Trophoblast cell (in vitro differentiated cells and primary cell): ENCODE measurements at regions not wholly inside any gene's neighbourhood (a gene's known extent, or its start where the extent isn't known, plus 50 kb on each side); places are given as distances from the start of the nearest gene placed in this dataset.
A peak's percentile ranks its signal among the peaks of the same experiment; 100 is the strongest.

ENCODE experiments used
- DNase-seq, 2 donors: peaks; one replicate each; pipeline ENCODE4 v3.0.0-alpha.2; 2016
- H2AFZ ChIP-seq: 2 replicates; pipeline ENCODE4 v1.6.1; 2013; ENCODE audit warnings: low read length, moderate library complexity, mild to moderate bottlenecking; ENCODE audit not compliant: insufficient read depth, poor library complexity
- H2AK5ac ChIP-seq: 2 replicates; pipeline ENCODE4 v1.6.1; 2013; ENCODE audit warnings: mild to moderate bottlenecking, low read length
- H2BK120ac ChIP-seq: 2 replicates; pipeline ENCODE4 v1.6.1; 2013; ENCODE audit warnings: low read length, mild to moderate bottlenecking, moderate library complexity; ENCODE audit not compliant: insufficient read depth, poor library complexity
- H2BK12ac ChIP-seq: 2 replicates; pipeline ENCODE4 v1.6.1; 2013; ENCODE audit warnings: mild to moderate bottlenecking, low read length, moderate library complexity
- H2BK5ac ChIP-seq: 2 replicates; pipeline ENCODE4 v1.6.1; 2013; ENCODE audit warnings: low read length, low read depth, moderate library complexity, mild to moderate bottlenecking; ENCODE audit not compliant: poor library complexity
- H3K14ac ChIP-seq: 2 replicates; pipeline ENCODE4 v1.6.1; 2013; ENCODE audit warnings: mild to moderate bottlenecking, low read length
- H3K18ac ChIP-seq: 2 replicates; pipeline ENCODE4 v1.6.1; 2013; ENCODE audit warnings: mild to moderate bottlenecking, low read length
- H3K23ac ChIP-seq: 2 replicates; pipeline ENCODE4 v1.6.1; 2013; ENCODE audit warnings: low read length
- H3K27ac ChIP-seq: 2 replicates; pipeline ENCODE4 v1.5.1; 2013; ENCODE audit warnings: low read depth, mild to moderate bottlenecking, inconsistent platforms, low read length, moderate library complexity
- H3K27me3 ChIP-seq: 2 replicates; pipeline ENCODE4 v1.6.1; 2013; ENCODE audit warnings: inconsistent platforms, mild to moderate bottlenecking, low read length, moderate library complexity; ENCODE audit not compliant: insufficient read depth
- H3K36me3 ChIP-seq, 2 experiments: 1 replicate in 1 of 2; 2 replicates in 1 of 2; pipeline ENCODE4 v1.6.1; 2013; ENCODE audit warnings: low read length in 2 of 2, mild to moderate bottlenecking in 2 of 2, moderate library complexity in 1 of 2; ENCODE audit not compliant: insufficient read depth in 2 of 2, control insufficient read depth in 1 of 2
- H3K4ac ChIP-seq: 2 replicates; pipeline ENCODE4 v1.6.1; 2013; ENCODE audit warnings: low read depth, mild to moderate bottlenecking, low read length, moderate library complexity
- H3K4me1 ChIP-seq, 2 experiments: 1 replicate in 1 of 2; 2 replicates in 1 of 2; pipeline ENCODE4 v1.6.1; 2013; ENCODE audit warnings: low read length in 2 of 2, mild to moderate bottlenecking in 2 of 2, moderate library complexity in 1 of 2; ENCODE audit not compliant: insufficient read depth in 2 of 2, control insufficient read depth in 1 of 2
- H3K4me2 ChIP-seq: 2 replicates; pipeline ENCODE4 v1.6.1; 2013; ENCODE audit warnings: inconsistent platforms, mild to moderate bottlenecking, low read length, moderate library complexity
- H3K4me3 ChIP-seq: 2 replicates; pipeline ENCODE4 v1.5.1; 2013; ENCODE audit warnings: mild to moderate bottlenecking, low read depth, low read length, inconsistent platforms
- H3K79me1 ChIP-seq: one replicate; pipeline ENCODE4 v1.6.1; 2013; ENCODE audit warnings: low read length
- H3K79me2 ChIP-seq: 2 replicates; pipeline ENCODE4 v1.6.1; 2013; ENCODE audit warnings: low read length, mild to moderate bottlenecking; ENCODE audit not compliant: control insufficient read depth, insufficient read depth, poor library complexity
- H3K9ac ChIP-seq: 2 replicates; pipeline ENCODE4 v1.6.1; 2013; ENCODE audit warnings: mild to moderate bottlenecking, low read length
- H3K9me3 ChIP-seq: 2 replicates; pipeline ENCODE4 v1.6.1; 2013; ENCODE audit warnings: low read depth, mild to moderate bottlenecking, control low read depth, inconsistent platforms, low read length; ENCODE audit not compliant: insufficient read depth
- H4K12ac ChIP-seq: 2 replicates; pipeline ENCODE4 v1.6.1; 2013; ENCODE audit warnings: low read depth, mild to moderate bottlenecking, low read length, moderate library complexity
- H4K8ac ChIP-seq: 2 replicates; pipeline ENCODE4 v1.6.1; 2013; ENCODE audit warnings: low read depth, mild to moderate bottlenecking, low read length, moderate library complexity
- H4K91ac ChIP-seq: one replicate; pipeline ENCODE4 v1.6.1; 2013; ENCODE audit warnings: low read depth, mild to moderate bottlenecking, low read length, moderate library complexity
- WGBS: extraction: QIAGEN DNeasy Blood & Tissue Kit; methylation state at CpG from one replicate; pipeline ENCODE4 v1.1.7; 2013; ENCODE audit warnings: missing lambda C conversion rate; ENCODE audit not compliant: insufficient read length, insufficient coverage; ENCODE audit errors: extremely low coverage; 5-methylcytosine and 5-hydroxymethylcytosine counted together

GRCh38 chr1:88376421-88376820 is 307.7 kb upstream of the PKN2 start:
- Histone ChIP-seq H3K27ac (no peak overlapping the region), H4K91ac (no peak overlapping the region), H2AFZ (no peak overlapping the region), H4K8ac (no peak overlapping the region), H3K14ac (no peak overlapping the region), H2BK12ac (no peak overlapping the region), H3K4ac (no peak overlapping the region), H2BK120ac (no peak overlapping the region), H3K9ac (no peak overlapping the region), H4K12ac (no peak overlapping the region), H3K4me1 (no peaks in the 10 kb centered on the region), H3K4me3 (no peak overlapping the region), H3K18ac (no peak overlapping the region), H3K23ac (no peak overlapping the region), H3K9me3 (no peaks in the 10 kb centered on the region), H3K4me2 (no peak overlapping the region), H2AK5ac (no peak overlapping the region), H3K36me3 (no peaks in the 10 kb centered on the region), H3K79me2 (no peaks in the 10 kb centered on the region), H3K27me3 (no peaks in the 10 kb centered on the region), H3K79me1 (no peaks in the 10 kb centered on the region), H2BK5ac (no peak overlapping the region)
- peak in 1 of 2 donors; percentile 4 for DNase-seq

DNA sequence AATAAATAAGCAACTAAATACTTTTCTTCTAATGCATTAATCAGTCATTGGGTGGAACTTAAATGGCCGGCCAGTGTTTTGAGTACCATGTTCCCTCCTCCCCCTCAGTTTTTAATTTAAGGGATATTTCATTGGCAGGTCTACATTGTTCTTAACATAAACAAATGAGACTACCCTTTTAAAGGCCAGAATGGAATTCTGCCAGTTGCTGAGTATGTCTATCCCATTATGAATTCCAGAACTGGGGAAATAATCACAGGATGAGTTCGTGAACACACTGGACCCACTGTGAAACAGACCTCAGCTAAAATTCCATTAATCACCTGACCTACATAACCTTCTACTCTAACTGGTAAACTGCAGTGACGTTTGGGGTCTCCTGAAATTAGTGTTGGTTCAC is 305.5 kb upstream of the PKN2 start:
- H2BK120ac ChIP-seq, result no peak overlapping the region
- H3K4me1 ChIP-seq, result no peaks in the 10 kb centered on the region
- no peak overlapping the region for H3K27ac ChIP-seq
- no peak overlapping the region for H3K4me2 ChIP-seq
- no peak overlapping the region for H3K4me3 ChIP-seq
- H3K18ac ChIP-seq, result no peak overlapping the region
- no peaks in the 10 kb centered on the region for H3K36me3 ChIP-seq
- no peak overlapping the region for H3K9ac ChIP-seq
- no peak for DNase-seq
- H3K4ac ChIP-seq, result no peak overlapping the region
- no peaks in the 10 kb centered on the region for H3K27me3 ChIP-seq
- no peaks in the 10 kb centered on the region for H3K79me2 ChIP-seq
- H2BK5ac ChIP-seq, result no peak overlapping the region
- no peak overlapping the region for H4K8ac ChIP-seq
- no peaks in the 10 kb centered on the region for H3K79me1 ChIP-seq
- no peak overlapping the region for H4K12ac ChIP-seq
- H3K14ac ChIP-seq, result no peak overlapping the region
- WGBS, result no CpG with 5 or more reads among the region's 3 CpGs
- H3K23ac ChIP-seq, result no peak overlapping the region
- no peak overlapping the region for H2AFZ ChIP-seq
- no peaks in the 10 kb centered on the region for H3K9me3 ChIP-seq
- H4K91ac ChIP-seq, result no peak overlapping the region
- no peak overlapping the region for H2BK12ac ChIP-seq
- no peak overlapping the region for H2AK5ac ChIP-seq

DNA sequence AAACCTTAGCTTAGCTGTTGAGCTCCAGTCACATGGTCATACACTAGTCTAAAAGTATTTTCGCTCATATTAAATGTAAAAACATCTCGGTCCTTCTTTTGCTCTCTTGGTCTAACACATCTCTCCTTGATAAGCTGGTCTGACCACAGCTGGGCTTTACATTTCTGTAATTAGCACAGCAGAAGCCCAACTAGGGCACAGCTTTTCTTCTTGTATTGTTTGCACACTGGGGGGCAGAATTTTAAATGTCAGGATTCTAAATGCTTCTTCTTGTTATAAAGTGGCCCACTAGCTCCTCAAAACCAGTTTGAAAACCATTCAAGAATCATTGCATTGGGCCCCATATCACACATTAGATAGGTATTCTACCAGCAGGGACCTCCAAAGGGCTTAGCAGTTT is 289.1 kb upstream of the PKN2 start:
- Histone ChIP-seq H4K12ac (no peak overlapping the region), H3K27ac (no peak overlapping the region), H2AK5ac (no peak overlapping the region), H3K4me2 (no peak overlapping the region), H4K8ac (no peak overlapping the region), H3K79me1 (no peaks in the 10 kb centered on the region), H2BK5ac (no peak overlapping the region), H3K9ac (no peak overlapping the region), H3K23ac (no peak overlapping the region), H3K36me3 (no peaks in the 10 kb centered on the region), H3K27me3 (no peaks in the 10 kb centered on the region), H2BK120ac (no peak overlapping the region), H3K14ac (no peak overlapping the region), H2AFZ (no peak overlapping the region), H2BK12ac (no peak overlapping the region), H3K9me3 (no peaks in the 10 kb centered on the region), H3K4me3 (no peak overlapping the region), H3K4ac (no peak overlapping the region), H3K18ac (no peak overlapping the region), H3K79me2 (no peaks in the 10 kb centered on the region), H3K4me1 (peaks cover 0 to 2% of the 10 kb centered on the region in 2 experiments), H4K91ac (no peak overlapping the region)
- peak; percentile 2 to 44 for DNase-seq
- no CpG with 5 or more reads among the region's 2 CpGs for WGBS

- Histone ChIP-seq H2BK120ac (no peak overlapping the region), H3K79me1 (no peaks in the 10 kb centered on the region), H3K9ac (no peak overlapping the region), H3K9me3 (no peaks in the 10 kb centered on the region), H3K4me3 (no peak overlapping the region), H4K12ac (no peak overlapping the region), H4K91ac (no peak overlapping the region), H4K8ac (no peak overlapping the region), H2BK5ac (no peak overlapping the region), H3K4me2 (no peak overlapping the region), H3K14ac (no peak overlapping the region), H3K4ac (no peak overlapping the region), H3K27ac (no peak overlapping the region), H3K79me2 (no peaks in the 10 kb centered on the region), H2AFZ (no peak overlapping the region), H3K36me3 (no peaks in the 10 kb centered on the region), H3K4me1 (peaks cover 0 to 2% of the 10 kb centered on the region in 2 experiments), H2AK5ac (no peak overlapping the region), H3K27me3 (no peaks in the 10 kb centered on the region), H3K18ac (no peak overlapping the region), H2BK12ac (no peak overlapping the region), H3K23ac (no peak overlapping the region)
- DNase-seq, result peak; percentile 70 to 88
Observed at GRCh38 chr1:88398338-88398737, 285.7 kb upstream of the PKN2 start.

DNA sequence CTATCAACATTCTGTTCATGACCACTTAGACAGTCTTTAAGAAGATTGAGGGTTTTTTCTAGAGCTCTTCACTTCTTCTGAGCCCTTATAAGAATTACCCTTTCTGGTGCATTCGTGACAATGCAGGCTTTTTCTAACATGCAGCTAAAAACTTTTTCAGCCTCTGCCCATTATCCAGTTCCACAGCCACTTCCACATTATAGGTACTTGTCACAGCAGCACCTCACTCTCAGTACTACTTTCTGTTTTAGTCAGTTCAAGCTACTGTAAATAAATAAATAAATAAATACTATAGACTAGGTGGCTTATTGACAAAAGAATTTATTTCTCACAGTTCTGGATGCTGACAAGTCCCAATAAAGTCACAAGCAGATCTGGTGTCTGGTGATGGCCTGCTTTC is 284.4 kb upstream of the PKN2 start:
- H4K91ac ChIP-seq, result no peak overlapping the region
- H3K14ac ChIP-seq, result no peak overlapping the region
- no peaks in the 10 kb centered on the region for H3K79me1 ChIP-seq
- H3K27me3 ChIP-seq, result no peaks in the 10 kb centered on the region
- H2AFZ ChIP-seq, result no peak overlapping the region
- H3K9ac ChIP-seq, result no peak overlapping the region
- no peak overlapping the region for H3K4me3 ChIP-seq
- H3K23ac ChIP-seq, result no peak overlapping the region
- no peak overlapping the region for H2BK120ac ChIP-seq
- H3K4me2 ChIP-seq, result no peak overlapping the region
- no peaks in the 10 kb centered on the region for H3K9me3 ChIP-seq
- H3K27ac ChIP-seq, result no peak overlapping the region
- no peak overlapping the region for H4K8ac ChIP-seq
- no CpG with 5 or more reads among the region's 1 CpG for WGBS
- H3K4ac ChIP-seq, result no peak overlapping the region
- H2AK5ac ChIP-seq, result no peak overlapping the region
- H4K12ac ChIP-seq, result no peak overlapping the region
- H2BK12ac ChIP-seq, result no peak overlapping the region
- H3K36me3 ChIP-seq, result no peaks in the 10 kb centered on the region
- DNase-seq, result no peak
- no peak overlapping the region for H3K18ac ChIP-seq
- peaks cover 0 to 2% of the 10 kb centered on the region in 2 experiments for H3K4me1 ChIP-seq
- no peak overlapping the region for H2BK5ac ChIP-seq
- H3K79me2 ChIP-seq, result no peaks in the 10 kb centered on the region
